CD14-positive monocyte (primary cell): ENCODE measurements at regions not wholly inside any gene's neighbourhood (a gene's known extent, or its start where the extent isn't known, plus 50 kb on each side); places are given as distances from the start of the nearest gene placed in this dataset.

Source experiments
- DNase-seq, 3 donors: peaks; one replicate each; pipeline ENCODE4 v3.0.0-alpha.2; 2011 to 2022
- H2AFZ ChIP-seq: 2 replicates; pipeline ENCODE4 v1.6.0; 2012; ENCODE audit warnings: mild to moderate bottlenecking, low read depth, low read length, inconsistent platforms; ENCODE audit not compliant: insufficient read depth, poor library complexity, severe bottlenecking
- H3K27ac ChIP-seq, 2 donors: 1 replicate in 1 of 2; 2 replicates in 1 of 2; pipeline ENCODE4 v1.5.1; 2012 to 2013; ENCODE audit warnings: low read length in 2 of 2, control low read depth in 1 of 2, inconsistent platforms in 1 of 2, low read depth in 1 of 2, mild to moderate bottlenecking in 1 of 2
- H3K27me3 ChIP-seq, 2 donors: one replicate each; pipeline versions ENCODE4 v1.6.0 to v1.6.1; 2011 to 2013; ENCODE audit warnings: low read length in 2 of 2; ENCODE audit not compliant: control insufficient read depth in 2 of 2, insufficient read depth in 2 of 2
- H3K36me3 ChIP-seq, 2 donors: replicated peaks in 1 of 2; 1 replicate in 1 of 2; 2 replicates in 1 of 2; pipeline versions ENCODE4 v1.5.1 to v1.6.1; 2012 to 2013; ENCODE audit warnings: low read length in 2 of 2, control low read depth in 1 of 2, inconsistent platforms in 1 of 2, mild to moderate bottlenecking in 1 of 2; ENCODE audit not compliant: insufficient read depth in 2 of 2, control insufficient read depth in 1 of 2
- H3K4me1 ChIP-seq, 2 donors: 1 replicate in 1 of 2; 2 replicates in 1 of 2; pipeline versions ENCODE4 v1.5.1 to v1.6.1; 2012 to 2013; ENCODE audit warnings: low read length in 2 of 2, control low read depth in 1 of 2, inconsistent platforms in 1 of 2, mild to moderate bottlenecking in 1 of 2, moderate library complexity in 1 of 2; ENCODE audit not compliant: insufficient read depth in 2 of 2, control insufficient read depth in 1 of 2
- H3K4me2 ChIP-seq: replicated peaks from 2 replicates; pipeline ENCODE3; 2012; ENCODE audit warnings: low read length, moderate library complexity, mild to moderate bottlenecking; ENCODE audit not compliant: poor library complexity, severe bottlenecking; ENCODE audit errors: extremely low read depth
- H3K4me3 ChIP-seq, 3 experiments: fragments of 200-600 bp in 1 of 3; sonication (generic) in 1 of 3; replicated peaks in 1 of 3; 1 replicate in 2 of 3; 2 replicates in 1 of 3; pipeline ENCODE4 v1.5.1; 2011 to 2013; ENCODE audit warnings: low read length in 3 of 3, mild to moderate bottlenecking in 3 of 3, control low read depth in 2 of 3, low read depth in 2 of 3, inconsistent platforms in 1 of 3, moderate library complexity in 1 of 3
- H3K79me2 ChIP-seq: 2 replicates; pipeline ENCODE4 v1.6.0; 2012; ENCODE audit warnings: mild to moderate bottlenecking, control low read depth, inconsistent platforms, low read length, moderate library complexity; ENCODE audit not compliant: insufficient read depth
- H3K9ac ChIP-seq: 2 replicates; pipeline ENCODE4 v1.6.0; 2017; ENCODE audit warnings: low read length, mild to moderate bottlenecking; ENCODE audit not compliant: insufficient read depth, poor library complexity, severe bottlenecking
- H3K9me3 ChIP-seq, 2 donors: replicated peaks in 1 of 2; 1 replicate in 1 of 2; 2 replicates in 1 of 2; pipeline versions ENCODE4 v1.5.1 to v1.6.1; 2012 to 2013; ENCODE audit warnings: low read length in 2 of 2, control low read depth in 1 of 2; ENCODE audit not compliant: control insufficient read depth in 1 of 2, insufficient read depth in 1 of 2
- H4K20me1 ChIP-seq: 2 replicates; pipeline ENCODE4 v1.6.0; 2012; ENCODE audit warnings: mild to moderate bottlenecking, low read length, control low read depth, moderate library complexity; ENCODE audit not compliant: insufficient read depth
- H3K27ac Mint-ChIP-seq, 7 donors: one replicate each; pipeline ENCODE4 v1.8.0; 2020; ENCODE audit warnings: mild to moderate bottlenecking in 7 of 7, mixed read lengths in 7 of 7, moderate library complexity in 6 of 7, inconsistent platforms in 2 of 7
- H3K27me3 Mint-ChIP-seq, 3 donors: one replicate each; pipeline ENCODE4 v1.8.0; 2021 to 2022; ENCODE audit warnings: low read depth in 3 of 3, mild to moderate bottlenecking in 3 of 3, mixed read lengths in 3 of 3, moderate library complexity in 3 of 3, inconsistent platforms in 1 of 3
- H3K36me3 Mint-ChIP-seq, 2 donors: one replicate each; pipeline ENCODE4 v1.8.0; 2020; ENCODE audit warnings: mixed read lengths in 2 of 2, inconsistent platforms in 1 of 2, mild to moderate bottlenecking in 1 of 2
- H3K4me1 Mint-ChIP-seq: one replicate; pipeline ENCODE4 v1.8.0; 2020; ENCODE audit warnings: mild to moderate bottlenecking, mixed read lengths
- H3K4me3 Mint-ChIP-seq, 2 donors: one replicate each; pipeline ENCODE4 v1.8.0; 2020; ENCODE audit warnings: mild to moderate bottlenecking in 2 of 2, mixed read lengths in 2 of 2, moderate library complexity in 1 of 2
- H3K9me3 Mint-ChIP-seq, 7 donors: one replicate each; pipeline ENCODE4 v1.8.0; 2020 to 2022; ENCODE audit warnings: mixed read lengths in 7 of 7, mild to moderate bottlenecking in 6 of 7, moderate library complexity in 6 of 7, inconsistent platforms in 2 of 7
- WGBS: methylation state at CpG from one replicate; pipeline ENCODE4 v1.1.5; 2013; ENCODE audit warnings: missing lambda C conversion rate; ENCODE audit not compliant: insufficient coverage; 5-methylcytosine and 5-hydroxymethylcytosine counted together
- intact Hi-C, 2 donors: fragments of 100-400 bp; cut with micrococcal nuclease; formaldehyde crosslinking; loops; one replicate each; pipeline versions ENCODE4 v1.15.0 to v1.15.1; 2023
- TF ChIP-seq, protein P1 (sequence below): fragments of 200-600 bp; IDR thresholded peaks from one replicate; pipeline ENCODE4 v1.8.0; 2022; ENCODE audit warnings: antibody characterized with exemption, mild to moderate bottlenecking

GRCh38 chr3:107222907-107223306 is 154.3 kb upstream of the CCDC54 start:
- Histone ChIP-seq H3K9ac (no peak overlapping the region), H3K27me3 (no peaks in the 10 kb centered on the region), H3K9me3 (no peaks in the 10 kb centered on the region), H3K4me2 (no peak overlapping the region), H3K4me1 (no peaks in the 10 kb centered on the region), H3K4me3 (no peak overlapping the region), H4K20me1 (no peaks in the 10 kb centered on the region), H3K79me2 (no peaks in the 10 kb centered on the region), H2AFZ (no peak overlapping the region), H3K36me3 (no peaks in the 10 kb centered on the region), H3K27ac (no peak overlapping the region)
- peaks cover 0 to 2% (median 0%) of the 10 kb centered on the region in 7 donors for H3K9me3 Mint-ChIP-seq
- H3K27me3 Mint-ChIP-seq, result peaks cover 0 to 2% (median 2%) of the 10 kb centered on the region in 3 donors
- no CpG with 5 or more reads among the region's 4 CpGs for WGBS
- intact Hi-C loops, result no loop called here
- no peak for DNase-seq
- H3K27ac Mint-ChIP-seq, result no peak overlapping the region
- TF ChIP-seq, protein P1, sequence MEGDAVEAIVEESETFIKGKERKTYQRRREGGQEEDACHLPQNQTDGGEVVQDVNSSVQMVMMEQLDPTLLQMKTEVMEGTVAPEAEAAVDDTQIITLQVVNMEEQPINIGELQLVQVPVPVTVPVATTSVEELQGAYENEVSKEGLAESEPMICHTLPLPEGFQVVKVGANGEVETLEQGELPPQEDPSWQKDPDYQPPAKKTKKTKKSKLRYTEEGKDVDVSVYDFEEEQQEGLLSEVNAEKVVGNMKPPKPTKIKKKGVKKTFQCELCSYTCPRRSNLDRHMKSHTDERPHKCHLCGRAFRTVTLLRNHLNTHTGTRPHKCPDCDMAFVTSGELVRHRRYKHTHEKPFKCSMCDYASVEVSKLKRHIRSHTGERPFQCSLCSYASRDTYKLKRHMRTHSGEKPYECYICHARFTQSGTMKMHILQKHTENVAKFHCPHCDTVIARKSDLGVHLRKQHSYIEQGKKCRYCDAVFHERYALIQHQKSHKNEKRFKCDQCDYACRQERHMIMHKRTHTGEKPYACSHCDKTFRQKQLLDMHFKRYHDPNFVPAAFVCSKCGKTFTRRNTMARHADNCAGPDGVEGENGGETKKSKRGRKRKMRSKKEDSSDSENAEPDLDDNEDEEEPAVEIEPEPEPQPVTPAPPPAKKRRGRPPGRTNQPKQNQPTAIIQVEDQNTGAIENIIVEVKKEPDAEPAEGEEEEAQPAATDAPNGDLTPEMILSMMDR, result no peak
- H3K4me3 Mint-ChIP-seq, result no peak overlapping the region
- H3K36me3 Mint-ChIP-seq, result no peaks in the 10 kb centered on the region
- no peaks in the 10 kb centered on the region for H3K4me1 Mint-ChIP-seq

- Histone ChIP-seq H3K79me2 (no peaks in the 10 kb centered on the region), H4K20me1 (no peaks in the 10 kb centered on the region), H3K4me1 (no peaks in the 10 kb centered on the region), H3K27ac (no peak overlapping the region), H2AFZ (no peak overlapping the region), H3K4me3 (no peak overlapping the region), H3K9ac (no peak overlapping the region), H3K9me3 (no peaks in the 10 kb centered on the region), H3K36me3 (no peaks in the 10 kb centered on the region), H3K4me2 (no peak overlapping the region), H3K27me3 (no peaks in the 10 kb centered on the region)
- Mint-ChIP-seq H3K9me3 (peaks cover 0 to 2% (median 0%) of the 10 kb centered on the region in 7 donors), H3K27ac (no peak overlapping the region), H3K36me3 (no peaks in the 10 kb centered on the region), H3K4me3 (no peak overlapping the region), H3K27me3 (peaks cover 0 to 2% (median 0%) of the 10 kb centered on the region in 3 donors), H3K4me1 (no peaks in the 10 kb centered on the region)
- TF ChIP-seq, protein P1, result no peak
- intact Hi-C loops, result no loop called here
- no CpG with 5 or more reads among the region's 2 CpGs for WGBS
- DNase-seq, result no peak
Observed at GRCh38 chr3:107224026-107224596, 153.1 kb upstream of the CCDC54 start.
